ENCODE measurements at regions not wholly inside any gene's neighbourhood (a gene's known extent, or its start where the extent isn't known, plus 50 kb on each side); places are given as distances from the start of the nearest gene placed in this dataset.

GRCh38 chr14:55930016-55930784, 188.0 kb upstream of the PELI2 start:
- H3K4me3 ChIP-seq: no peak overlapping the region
- intact Hi-C loops (cut with DNase I): no loop called here
- peaks cover 5% of the 10 kb centered on the region for H3K4me1 ChIP-seq
- H3K27me3 ChIP-seq: no peaks in the 10 kb centered on the region
- DNase-seq: no peak
- no peak overlapping the region for H3K27ac ChIP-seq
- H3K9me3 ChIP-seq: no peaks in the 10 kb centered on the region
- no peaks in the 10 kb centered on the region for H3K36me3 ChIP-seq
- no peak for TF ChIP-seq CTCF (IDR thresholded peaks at IDR 0.05)
- H3K9ac ChIP-seq (ENCODE audit: low read depth in 2 of 2, low read length in 2 of 2): no peak overlapping the region

DNA sequence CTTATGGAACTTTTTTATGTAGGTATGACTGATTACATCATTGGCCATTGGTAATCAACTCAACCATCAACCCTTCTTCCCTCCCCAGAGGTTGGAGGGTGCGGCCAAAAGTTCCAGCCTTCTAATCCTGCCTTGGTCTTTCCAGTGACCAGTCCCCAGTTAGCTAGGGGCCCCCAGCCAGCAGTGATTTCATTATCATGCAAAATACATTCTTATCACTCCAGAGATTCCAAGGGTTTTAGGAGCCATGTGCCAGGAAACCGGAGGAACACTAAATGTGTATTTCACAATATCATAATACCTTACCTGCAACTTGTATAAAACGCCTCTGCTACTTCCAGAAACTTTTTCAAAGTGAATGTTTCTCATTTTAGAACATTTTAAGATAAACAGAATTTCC, 181.5 kb upstream of the PELI2 start:
- no peak for TF ChIP-seq CTCF (IDR thresholded peaks at IDR 0.05)
- Histone ChIP-seq H3K9me3 (no peaks in the 10 kb centered on the region), H3K4me3 (no peak overlapping the region), H3K27ac (no peak overlapping the region), H3K9ac (ENCODE audit: low read depth in 2 of 2, low read length in 2 of 2) (no peak overlapping the region), H3K4me1 (no peaks in the 10 kb centered on the region), H3K27me3 (no peaks in the 10 kb centered on the region), H3K36me3 (no peaks in the 10 kb centered on the region)
- DNase-seq: no peak
- intact Hi-C loops (cut with DNase I): no loop called here

DNA sequence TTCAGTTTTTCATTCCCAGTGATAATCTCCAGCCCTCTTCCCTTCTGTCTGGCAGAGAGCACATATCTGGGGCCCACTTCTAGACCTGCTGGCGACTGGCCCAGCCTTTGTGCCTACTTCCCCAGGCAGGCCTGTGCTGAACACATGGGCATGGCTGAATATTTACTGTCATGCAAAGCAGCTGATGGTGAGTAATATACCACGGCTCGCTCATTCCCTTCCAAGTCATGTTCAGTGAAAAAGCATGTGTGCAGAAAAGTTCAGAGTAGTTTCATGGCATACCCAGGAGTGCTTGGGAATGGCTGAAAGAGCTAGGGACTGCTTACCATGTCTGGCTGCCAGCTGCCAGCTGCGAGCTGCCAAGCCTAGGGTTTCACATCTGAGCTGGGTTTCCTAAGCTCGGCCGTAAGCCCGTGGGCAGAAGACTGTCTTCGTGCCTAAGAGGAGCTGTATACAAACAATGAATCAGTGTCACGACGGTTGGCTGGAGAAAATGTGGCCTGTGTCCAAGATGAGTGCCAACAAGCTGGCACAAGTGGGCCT, 179.9 kb upstream of the PELI2 start:
- H3K27ac ChIP-seq: no peak overlapping the region

GRCh38 chr14:55942076-55942654, 176.0 kb upstream of the PELI2 start:
- intact Hi-C loops (cut with DNase I): no loop called here
- peak; percentile 49 for DNase-seq
- H3K4me3 ChIP-seq: no peak overlapping the region
- no peaks in the 10 kb centered on the region for H3K36me3 ChIP-seq
- H3K27me3 ChIP-seq: no peaks in the 10 kb centered on the region
- H3K9ac ChIP-seq (ENCODE audit: low read depth in 2 of 2, low read length in 2 of 2): no peak overlapping the region
- no peak overlapping the region for H3K27ac ChIP-seq
- no peaks in the 10 kb centered on the region for H3K4me1 ChIP-seq
- no peaks in the 10 kb centered on the region for H3K9me3 ChIP-seq
- TF ChIP-seq CTCF (IDR thresholded peaks at IDR 0.05): no peak

More for the DNA sequence above, 179.9 kb upstream of the PELI2 start:
- no peak overlapping the region for H3K9ac ChIP-seq (ENCODE audit: low read depth in 2 of 2, low read length in 2 of 2)
- H3K4me1 ChIP-seq: no peaks in the 10 kb centered on the region
- H3K36me3 ChIP-seq: no peaks in the 10 kb centered on the region
- no peaks in the 10 kb centered on the region for H3K27me3 ChIP-seq
- no peaks in the 10 kb centered on the region for H3K9me3 ChIP-seq
- DNase-seq: no peak
- no peak overlapping the region for H3K4me3 ChIP-seq
- intact Hi-C loops (cut with DNase I): no loop called here
- no peak for TF ChIP-seq CTCF (IDR thresholded peaks at IDR 0.05)

GRCh38 chr14:55942826-55943225, 175.4 kb upstream of the PELI2 start:
- intact Hi-C loops (cut with DNase I): no loop called here
- no peak for TF ChIP-seq CTCF (IDR thresholded peaks at IDR 0.05)
- DNase-seq: no peak

More at GRCh38 chr14:55942826-55943225, 175.4 kb upstream of the PELI2 start:
- no peak overlapping the region for H3K4me3 ChIP-seq
- H3K27me3 ChIP-seq: no peaks in the 10 kb centered on the region
- H3K27ac ChIP-seq: no peak overlapping the region
- no peaks in the 10 kb centered on the region for H3K36me3 ChIP-seq
- H3K4me1 ChIP-seq: no peaks in the 10 kb centered on the region
- no peaks in the 10 kb centered on the region for H3K9me3 ChIP-seq
- H3K9ac ChIP-seq (ENCODE audit: low read depth in 2 of 2, low read length in 2 of 2): no peak overlapping the region

All from colonic mucosa (tissue), 4 donors.